H9 (cell line): ENCODE measurements at regions not wholly inside any gene's neighbourhood (a gene's known extent, or its start where the extent isn't known, plus 50 kb on each side); places are given as distances from the start of the nearest gene placed in this dataset.

ENCODE experiments used
- DNase-seq: peaks from one replicate; pipeline ENCODE4 v3.0.0-alpha.2; 2017
- H2AFZ ChIP-seq: one replicate; pipeline ENCODE4 v1.6.1; 2013; ENCODE audit warnings: mild to moderate bottlenecking, low read length, control low read depth, moderate library complexity
- H2AK5ac ChIP-seq: 2 replicates; pipeline ENCODE4 v1.6.1; 2013; ENCODE audit warnings: low read length, control low read depth, mixed read lengths; ENCODE audit not compliant: insufficient read length
- H2BK120ac ChIP-seq: one replicate; pipeline ENCODE4 v1.6.1; 2013; ENCODE audit warnings: low read depth, mild to moderate bottlenecking, low read length, control low read depth, inconsistent platforms; ENCODE audit not compliant: poor library complexity, severe bottlenecking
- H2BK12ac ChIP-seq: 2 replicates; pipeline ENCODE4 v1.6.1; 2013; ENCODE audit warnings: low read length, control low read depth, mixed read lengths, low read depth; ENCODE audit not compliant: insufficient read length
- H2BK15ac ChIP-seq: 2 replicates; pipeline ENCODE4 v1.6.1; 2013; ENCODE audit warnings: low read depth, low read length, control low read depth
- H2BK20ac ChIP-seq: one replicate; pipeline ENCODE4 v1.6.1; 2013; ENCODE audit warnings: low read depth, mild to moderate bottlenecking, low read length, control low read depth, inconsistent platforms; ENCODE audit not compliant: poor library complexity, severe bottlenecking
- H2BK5ac ChIP-seq: 2 replicates; pipeline ENCODE4 v1.6.1; 2013; ENCODE audit warnings: low read length, control low read depth, mixed read lengths; ENCODE audit not compliant: insufficient read length
- H3K14ac ChIP-seq: 2 replicates; pipeline ENCODE4 v1.6.1; 2013; ENCODE audit warnings: low read length, control low read depth; ENCODE audit not compliant: insufficient read depth
- H3K18ac ChIP-seq: 2 replicates; pipeline ENCODE4 v1.6.1; 2013; ENCODE audit warnings: low read depth, mild to moderate bottlenecking, mixed read lengths, low read length, control low read depth; ENCODE audit not compliant: insufficient read length
- H3K23ac ChIP-seq: 2 replicates; pipeline ENCODE4 v1.6.1; 2013; ENCODE audit warnings: low read length, control low read depth, mixed read lengths, low read depth; ENCODE audit not compliant: insufficient read length
- H3K23me2 ChIP-seq: 2 replicates; pipeline ENCODE4 v1.6.1; 2013; ENCODE audit warnings: low read depth, mild to moderate bottlenecking, mixed read lengths, low read length, control low read depth; ENCODE audit not compliant: insufficient read length, poor library complexity, severe bottlenecking
- H3K27ac ChIP-seq: 2 replicates; pipeline ENCODE4 v1.5.1; 2013; ENCODE audit warnings: low read length, control low read depth, mixed read lengths, low read depth; ENCODE audit not compliant: insufficient read length
- H3K27me3 ChIP-seq: 2 replicates; pipeline ENCODE4 v1.6.1; 2013; ENCODE audit warnings: low read length, control low read depth, inconsistent platforms; ENCODE audit not compliant: insufficient read depth
- H3K4ac ChIP-seq: 2 replicates; pipeline ENCODE4 v1.6.1; 2013; ENCODE audit warnings: low read depth, mild to moderate bottlenecking, control low read depth, inconsistent platforms, low read length, moderate library complexity
- H3K4me1 ChIP-seq: 2 replicates; pipeline ENCODE4 v1.6.1; 2013; ENCODE audit warnings: low read length, control low read depth, inconsistent platforms; ENCODE audit not compliant: insufficient read depth
- H3K4me2 ChIP-seq: 2 replicates; pipeline ENCODE4 v1.6.1; 2013; ENCODE audit warnings: low read length, control low read depth, mixed read lengths; ENCODE audit not compliant: insufficient read length, insufficient read depth
- H3K56ac ChIP-seq: 2 replicates; pipeline ENCODE4 v1.6.1; 2013; ENCODE audit warnings: low read depth, mild to moderate bottlenecking, mixed read lengths, low read length, control low read depth; ENCODE audit not compliant: insufficient read length
- H3K79me1 ChIP-seq: 2 replicates; pipeline ENCODE4 v1.6.1; 2013; ENCODE audit warnings: low read depth, mild to moderate bottlenecking, moderate library complexity, low read length, control low read depth, inconsistent platforms; ENCODE audit not compliant: insufficient read depth, poor library complexity, severe bottlenecking
- H3K79me2 ChIP-seq: 2 replicates; pipeline ENCODE4 v1.6.1; 2013; ENCODE audit warnings: low read length, control low read depth, inconsistent platforms; ENCODE audit not compliant: insufficient read depth
- H3K9ac ChIP-seq: 2 replicates; pipeline ENCODE4 v1.6.1; 2013; ENCODE audit warnings: low read length, control low read depth, mixed read lengths; ENCODE audit not compliant: insufficient read length; ENCODE audit errors: extremely low read depth
- H3K9me3 ChIP-seq: one replicate; pipeline ENCODE4 v1.6.1; 2013; ENCODE audit warnings: low read depth, low read length, inconsistent platforms; ENCODE audit not compliant: control insufficient read depth
- H3T11ph ChIP-seq: one replicate; pipeline ENCODE4 v1.6.1; 2013; ENCODE audit warnings: mild to moderate bottlenecking, low read length, control low read depth, inconsistent platforms
- H4K20me1 ChIP-seq: one replicate; pipeline ENCODE4 v1.6.1; 2013; ENCODE audit not compliant: control insufficient read depth, insufficient read length, insufficient read depth
- H4K5ac ChIP-seq: 2 replicates; pipeline ENCODE4 v1.6.1; 2013; ENCODE audit warnings: low read depth, mild to moderate bottlenecking, mixed read lengths, low read length, control low read depth; ENCODE audit not compliant: insufficient read length
- H4K8ac ChIP-seq: replicated peaks from 2 replicates; pipeline ENCODE4 v1.6.1; 2013; ENCODE audit warnings: low read length, control low read depth, mixed read lengths, low read depth; ENCODE audit not compliant: insufficient read length
- H4K91ac ChIP-seq: 2 replicates; pipeline ENCODE4 v1.6.1; 2013; ENCODE audit warnings: low read depth, mild to moderate bottlenecking, moderate library complexity, mixed read lengths, low read length, control low read depth; ENCODE audit not compliant: insufficient read length
- H3K27ac Mint-ChIP-seq, 3 experiments: 2 replicates in 2 of 3; 3 replicates in 1 of 3; pipeline ENCODE4 v1.8.0; 2020 to 2021; ENCODE audit warnings: mixed read lengths in 3 of 3, mild to moderate bottlenecking in 1 of 3, moderate library complexity in 1 of 3
- H3K27me3 Mint-ChIP-seq: 2 replicates; pipeline ENCODE4 v1.8.0; 2021; ENCODE audit warnings: low read depth, mild to moderate bottlenecking, moderate library complexity, mixed read lengths
- H3K36me3 Mint-ChIP-seq, 3 experiments: 2 replicates in 2 of 3; 3 replicates in 1 of 3; pipeline ENCODE4 v1.8.0; 2020 to 2021; ENCODE audit warnings: low read depth in 3 of 3, mixed read lengths in 3 of 3; ENCODE audit not compliant: insufficient read depth in 1 of 3
- H3K4me1 Mint-ChIP-seq, 2 experiments: 2 replicates each; pipeline ENCODE4 v1.8.0; 2020; ENCODE audit warnings: mixed read lengths in 2 of 2
- H3K4me3 Mint-ChIP-seq, 2 experiments: 2 replicates in 1 of 2; 3 replicates in 1 of 2; pipeline ENCODE4 v1.8.0; 2020 to 2021; ENCODE audit warnings: mild to moderate bottlenecking in 2 of 2, mixed read lengths in 2 of 2, moderate library complexity in 1 of 2
- H3K9me3 Mint-ChIP-seq, 2 experiments: 2 replicates in 1 of 2; 3 replicates in 1 of 2; pipeline ENCODE4 v1.8.0; 2020; ENCODE audit warnings: mild to moderate bottlenecking in 2 of 2, mixed read lengths in 2 of 2, moderate library complexity in 1 of 2
- CTCF ChIP-seq: fragments of 200-600 bp; sonication (generic); conservative IDR thresholded peaks from 3 replicates; pipeline ENCODE4 v1.8.0; 2021; ENCODE audit warnings: antibody characterized with exemption, mild to moderate bottlenecking
- WGBS: extraction: QIAGEN DNeasy Blood & Tissue Kit; methylation state at CpG from one replicate; pipeline ENCODE4 v1.1.7; 2013; ENCODE audit warnings: missing lambda C conversion rate, low lambda C conversion rate, mixed read lengths; ENCODE audit not compliant: insufficient read length; ENCODE audit errors: extremely low coverage; 5-methylcytosine and 5-hydroxymethylcytosine counted together

GRCh38 chr18:67771271-67771670 lies 254.8 kb upstream of the DSEL start:
- Mint-ChIP-seq H3K27me3 (no peaks in the 10 kb centered on the region), H3K9me3 (no peaks in the 10 kb centered on the region), H3K4me3 (no peak overlapping the region), H3K36me3 (no peaks in the 10 kb centered on the region), H3K4me1 (peaks cover 0 to 2% of the 10 kb centered on the region in 2 experiments; a peak in 2 of 4 replicates), H3K27ac (no peak overlapping the region)
- no peak overlapping the region for H2BK12ac ChIP-seq
- TF ChIP-seq CTCF = no peak
- H3K23me2 ChIP-seq = no peaks in the 10 kb centered on the region
- no peak overlapping the region for H3K23ac ChIP-seq
- no peak overlapping the region for H3K18ac ChIP-seq
- no peak overlapping the region for H2AK5ac ChIP-seq
- H2BK20ac ChIP-seq = no peak overlapping the region
- no peak overlapping the region for H3K4me2 ChIP-seq
- H3K9ac ChIP-seq = no peak overlapping the region
- H2BK120ac ChIP-seq = no peak overlapping the region
- H3K4ac ChIP-seq = no peak overlapping the region
- no peak overlapping the region for H4K8ac ChIP-seq
- H3T11ph ChIP-seq = no peak overlapping the region
- no peak overlapping the region for H2BK5ac ChIP-seq
- H3K27ac ChIP-seq = no peak overlapping the region
- H2AFZ ChIP-seq = no peak overlapping the region
- no peak overlapping the region for H4K5ac ChIP-seq
- H3K14ac ChIP-seq = no peak overlapping the region
- no peak overlapping the region for H2BK15ac ChIP-seq
- no peaks in the 10 kb centered on the region for H3K9me3 ChIP-seq
- no peaks in the 10 kb centered on the region for H3K4me1 ChIP-seq
- H4K91ac ChIP-seq = no peak overlapping the region
- H3K27me3 ChIP-seq = no peaks in the 10 kb centered on the region
- no CpG with 5 or more reads among the region's 2 CpGs for WGBS
- H3K79me1 ChIP-seq = no peaks in the 10 kb centered on the region
- no peaks in the 10 kb centered on the region for H3K79me2 ChIP-seq
- H3K56ac ChIP-seq = no peak overlapping the region
- H4K20me1 ChIP-seq = no peaks in the 10 kb centered on the region
- no peak for DNase-seq
